ENCODE measurements at regions not wholly inside any gene's neighbourhood (a gene's known extent, or its start where the extent isn't known, plus 50 kb on each side); places are given as distances from the start of the nearest gene placed in this dataset.

DNA sequence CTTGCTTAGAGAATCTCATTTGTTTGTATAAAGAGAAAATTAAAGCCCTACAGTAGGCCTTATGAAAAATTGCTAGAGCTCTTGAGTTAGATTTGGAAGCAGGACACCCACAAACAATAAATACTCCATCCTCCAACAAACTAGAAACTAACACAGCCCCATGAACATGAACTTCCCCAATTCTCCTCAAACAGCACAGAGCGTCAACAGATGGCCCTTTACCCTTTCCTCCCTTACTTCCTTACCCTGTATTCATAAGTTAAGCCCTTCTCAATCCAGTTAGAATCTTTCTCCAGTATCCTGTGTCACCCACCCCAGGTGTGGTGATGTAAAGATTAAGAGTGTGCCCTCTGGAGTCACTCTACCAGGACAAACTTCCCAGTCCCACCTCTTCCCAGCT is 113.7 kb downstream of the UNC5CL start:
- Histone ChIP-seq H3K27ac (ENCODE audit: low read length) (no peak overlapping the region), H3K27me3 (ENCODE audit: control insufficient read depth in 1 of 2, insufficient read depth in 2 of 2, low read length in 2 of 2) (no peaks in the 10 kb centered on the region), H3K36me3 (ENCODE audit: control insufficient read depth in 2 of 2, insufficient read depth in 2 of 2, low read length in 2 of 2) (no peaks in the 10 kb centered on the region), H3K9me3 (ENCODE audit: control insufficient read depth in 2 of 2, low read length in 2 of 2) (no peaks in the 10 kb centered on the region), H3K4me3 (ENCODE audit: low read length in 2 of 2) (no peak overlapping the region), H3K9ac (ENCODE audit: low read length in 2 of 2) (no peak overlapping the region), H3K4me1 (ENCODE audit: control insufficient read depth, insufficient read depth, low read length) (no peaks in the 10 kb centered on the region)

- Histone ChIP-seq H3K27ac (ENCODE audit: low read length) (no peak overlapping the region), H3K27me3 (ENCODE audit: control insufficient read depth in 1 of 2, insufficient read depth in 2 of 2, low read length in 2 of 2) (no peaks in the 10 kb centered on the region), H3K36me3 (ENCODE audit: control insufficient read depth in 2 of 2, insufficient read depth in 2 of 2, low read length in 2 of 2) (no peaks in the 10 kb centered on the region), H3K9ac (ENCODE audit: low read length in 2 of 2) (no peak overlapping the region), H3K9me3 (ENCODE audit: control insufficient read depth in 2 of 2, low read length in 2 of 2) (no peaks in the 10 kb centered on the region), H3K4me1 (ENCODE audit: control insufficient read depth, insufficient read depth, low read length) (no peaks in the 10 kb centered on the region), H3K4me3 (ENCODE audit: low read length in 2 of 2) (no peak overlapping the region)
Measured at GRCh38 chr6:40924839-40925238, 114.2 kb downstream of the UNC5CL start.

- Histone ChIP-seq H3K4me3 (ENCODE audit: low read length in 2 of 2) (no peak overlapping the region), H3K36me3 (ENCODE audit: control insufficient read depth in 2 of 2, insufficient read depth in 2 of 2, low read length in 2 of 2) (no peaks in the 10 kb centered on the region), H3K27me3 (ENCODE audit: control insufficient read depth in 1 of 2, insufficient read depth in 2 of 2, low read length in 2 of 2) (no peaks in the 10 kb centered on the region), H3K4me1 (ENCODE audit: control insufficient read depth, insufficient read depth, low read length) (no peaks in the 10 kb centered on the region), H3K27ac (ENCODE audit: low read length) (no peak overlapping the region), H3K9ac (ENCODE audit: low read length in 2 of 2) (no peak overlapping the region), H3K9me3 (ENCODE audit: control insufficient read depth in 2 of 2, low read length in 2 of 2) (no peaks in the 10 kb centered on the region)
Measured at GRCh38 chr6:40923880-40924279, 115.1 kb downstream of the UNC5CL start.

- Histone ChIP-seq H3K9ac (ENCODE audit: low read length in 2 of 2) (no peak overlapping the region), H3K27ac (ENCODE audit: low read length) (no peak overlapping the region), H3K4me1 (ENCODE audit: control insufficient read depth, insufficient read depth, low read length) (no peaks in the 10 kb centered on the region), H3K4me3 (ENCODE audit: low read length in 2 of 2) (no peak overlapping the region), H3K27me3 (ENCODE audit: control insufficient read depth in 1 of 2, insufficient read depth in 2 of 2, low read length in 2 of 2) (no peaks in the 10 kb centered on the region), H3K36me3 (ENCODE audit: control insufficient read depth in 2 of 2, insufficient read depth in 2 of 2, low read length in 2 of 2) (no peaks in the 10 kb centered on the region), H3K9me3 (ENCODE audit: control insufficient read depth in 2 of 2, low read length in 2 of 2) (no peaks in the 10 kb centered on the region)
Measured at GRCh38 chr6:40923326-40923725, 115.7 kb downstream of the UNC5CL start.

DNA sequence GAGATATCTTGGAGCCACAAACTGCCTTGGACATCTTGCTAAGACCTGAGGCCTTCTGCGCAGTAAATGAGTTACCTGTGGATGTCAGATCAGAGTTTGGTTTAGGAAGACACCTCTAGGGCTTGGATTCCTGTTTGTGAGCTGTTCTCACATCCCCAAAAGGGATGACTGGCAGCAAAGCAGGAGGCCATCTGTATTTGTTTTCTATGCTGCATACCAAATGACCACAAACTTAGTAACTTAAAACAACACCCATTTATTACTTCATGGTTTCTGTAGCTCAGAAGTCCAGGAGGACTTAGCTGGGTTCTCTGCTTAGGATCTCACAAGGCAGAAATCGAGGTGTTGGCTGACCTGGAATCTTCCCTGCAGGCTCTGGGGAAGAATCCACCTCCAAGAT is 116.7 kb downstream of the UNC5CL start:
- no peaks in the 10 kb centered on the region for H3K4me1 ChIP-seq (ENCODE audit: control insufficient read depth, insufficient read depth, low read length)
- H3K27ac ChIP-seq (ENCODE audit: low read length), result no peak overlapping the region
- H3K36me3 ChIP-seq (ENCODE audit: control insufficient read depth in 2 of 2, insufficient read depth in 2 of 2, low read length in 2 of 2), result no peaks in the 10 kb centered on the region
- no peak overlapping the region for H3K4me3 ChIP-seq (ENCODE audit: low read length in 2 of 2)
- no peak overlapping the region for H3K9ac ChIP-seq (ENCODE audit: low read length in 2 of 2)
- H3K27me3 ChIP-seq (ENCODE audit: control insufficient read depth in 1 of 2, insufficient read depth in 2 of 2, low read length in 2 of 2), result no peaks in the 10 kb centered on the region
- H3K9me3 ChIP-seq (ENCODE audit: control insufficient read depth in 2 of 2, low read length in 2 of 2), result no peaks in the 10 kb centered on the region

GRCh38 chr6:40918040-40918651 is 120.9 kb downstream of the UNC5CL start:
- H3K9ac ChIP-seq (ENCODE audit: low read length in 2 of 2), result no peak overlapping the region
- no peaks in the 10 kb centered on the region for H3K36me3 ChIP-seq (ENCODE audit: control insufficient read depth in 2 of 2, insufficient read depth in 2 of 2, low read length in 2 of 2)
- H3K4me3 ChIP-seq (ENCODE audit: low read length in 2 of 2), result no peak overlapping the region
- H3K27me3 ChIP-seq (ENCODE audit: control insufficient read depth in 1 of 2, insufficient read depth in 2 of 2, low read length in 2 of 2), result no peaks in the 10 kb centered on the region
- H3K4me1 ChIP-seq (ENCODE audit: control insufficient read depth, insufficient read depth, low read length), result no peaks in the 10 kb centered on the region
- no peaks in the 10 kb centered on the region for H3K9me3 ChIP-seq (ENCODE audit: control insufficient read depth in 2 of 2, low read length in 2 of 2)
- no peak overlapping the region for H3K27ac ChIP-seq (ENCODE audit: low read length)

GRCh38 chr6:40917603-40918002 is 121.4 kb downstream of the UNC5CL start:
- Histone ChIP-seq H3K9me3 (ENCODE audit: control insufficient read depth in 2 of 2, low read length in 2 of 2) (no peaks in the 10 kb centered on the region), H3K4me3 (ENCODE audit: low read length in 2 of 2) (no peak overlapping the region), H3K27ac (ENCODE audit: low read length) (no peak overlapping the region), H3K9ac (ENCODE audit: low read length in 2 of 2) (no peak overlapping the region), H3K4me1 (ENCODE audit: control insufficient read depth, insufficient read depth, low read length) (no peaks in the 10 kb centered on the region), H3K36me3 (ENCODE audit: control insufficient read depth in 2 of 2, insufficient read depth in 2 of 2, low read length in 2 of 2) (no peaks in the 10 kb centered on the region), H3K27me3 (ENCODE audit: control insufficient read depth in 1 of 2, insufficient read depth in 2 of 2, low read length in 2 of 2) (no peaks in the 10 kb centered on the region)

DNA sequence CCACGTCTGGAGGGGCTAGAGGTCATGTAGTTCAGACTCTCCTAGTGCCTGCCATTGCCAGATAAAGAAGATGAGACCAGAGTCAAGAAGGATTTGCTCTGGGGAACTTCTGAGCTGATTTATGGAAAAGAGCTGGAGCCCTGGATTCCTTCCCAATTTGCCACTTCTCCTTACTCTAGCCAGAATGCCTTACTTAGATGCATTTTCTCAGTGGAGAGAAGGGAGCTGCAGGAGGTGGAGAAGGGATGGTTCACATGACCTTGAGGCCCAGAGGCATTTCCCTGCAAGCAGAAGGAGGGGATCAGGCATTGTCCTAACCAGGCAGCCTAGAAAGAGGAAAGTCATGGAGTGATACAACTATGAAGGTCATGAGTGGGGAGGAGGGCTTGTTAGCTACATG is 122.2 kb downstream of the UNC5CL start:
- no peak overlapping the region for H3K27ac ChIP-seq (ENCODE audit: low read length)
- H3K4me3 ChIP-seq (ENCODE audit: low read length in 2 of 2), result no peak overlapping the region
- H3K9ac ChIP-seq (ENCODE audit: low read length in 2 of 2), result no peak overlapping the region
- no peaks in the 10 kb centered on the region for H3K9me3 ChIP-seq (ENCODE audit: control insufficient read depth in 2 of 2, low read length in 2 of 2)
- H3K4me1 ChIP-seq (ENCODE audit: control insufficient read depth, insufficient read depth, low read length), result no peaks in the 10 kb centered on the region
- H3K36me3 ChIP-seq (ENCODE audit: control insufficient read depth in 2 of 2, insufficient read depth in 2 of 2, low read length in 2 of 2), result no peaks in the 10 kb centered on the region
- H3K27me3 ChIP-seq (ENCODE audit: control insufficient read depth in 1 of 2, insufficient read depth in 2 of 2, low read length in 2 of 2), result no peaks in the 10 kb centered on the region

- no peaks in the 10 kb centered on the region for H3K4me1 ChIP-seq (ENCODE audit: control insufficient read depth, insufficient read depth, low read length)
- no peaks in the 10 kb centered on the region for H3K27me3 ChIP-seq (ENCODE audit: control insufficient read depth in 1 of 2, insufficient read depth in 2 of 2, low read length in 2 of 2)
- no peak overlapping the region for H3K27ac ChIP-seq (ENCODE audit: low read length)
- H3K9ac ChIP-seq (ENCODE audit: low read length in 2 of 2), result no peak overlapping the region
- H3K36me3 ChIP-seq (ENCODE audit: control insufficient read depth in 2 of 2, insufficient read depth in 2 of 2, low read length in 2 of 2), result no peaks in the 10 kb centered on the region
- no peak overlapping the region for H3K4me3 ChIP-seq (ENCODE audit: low read length in 2 of 2)
- H3K9me3 ChIP-seq (ENCODE audit: control insufficient read depth in 2 of 2, low read length in 2 of 2), result no peaks in the 10 kb centered on the region
Measured at GRCh38 chr6:40915165-40915564, 123.9 kb downstream of the UNC5CL start.

GRCh38 chr6:40914005-40914404 is 125.0 kb downstream of the UNC5CL start:
- no peaks in the 10 kb centered on the region for H3K4me1 ChIP-seq (ENCODE audit: control insufficient read depth, insufficient read depth, low read length)
- H3K4me3 ChIP-seq (ENCODE audit: low read length in 2 of 2), result no peak overlapping the region
- H3K36me3 ChIP-seq (ENCODE audit: control insufficient read depth in 2 of 2, insufficient read depth in 2 of 2, low read length in 2 of 2), result no peaks in the 10 kb centered on the region
- H3K9me3 ChIP-seq (ENCODE audit: control insufficient read depth in 2 of 2, low read length in 2 of 2), result no peaks in the 10 kb centered on the region
- no peaks in the 10 kb centered on the region for H3K27me3 ChIP-seq (ENCODE audit: control insufficient read depth in 1 of 2, insufficient read depth in 2 of 2, low read length in 2 of 2)
- H3K9ac ChIP-seq (ENCODE audit: low read length in 2 of 2), result no peak overlapping the region
- no peak overlapping the region for H3K27ac ChIP-seq (ENCODE audit: low read length)

DNA sequence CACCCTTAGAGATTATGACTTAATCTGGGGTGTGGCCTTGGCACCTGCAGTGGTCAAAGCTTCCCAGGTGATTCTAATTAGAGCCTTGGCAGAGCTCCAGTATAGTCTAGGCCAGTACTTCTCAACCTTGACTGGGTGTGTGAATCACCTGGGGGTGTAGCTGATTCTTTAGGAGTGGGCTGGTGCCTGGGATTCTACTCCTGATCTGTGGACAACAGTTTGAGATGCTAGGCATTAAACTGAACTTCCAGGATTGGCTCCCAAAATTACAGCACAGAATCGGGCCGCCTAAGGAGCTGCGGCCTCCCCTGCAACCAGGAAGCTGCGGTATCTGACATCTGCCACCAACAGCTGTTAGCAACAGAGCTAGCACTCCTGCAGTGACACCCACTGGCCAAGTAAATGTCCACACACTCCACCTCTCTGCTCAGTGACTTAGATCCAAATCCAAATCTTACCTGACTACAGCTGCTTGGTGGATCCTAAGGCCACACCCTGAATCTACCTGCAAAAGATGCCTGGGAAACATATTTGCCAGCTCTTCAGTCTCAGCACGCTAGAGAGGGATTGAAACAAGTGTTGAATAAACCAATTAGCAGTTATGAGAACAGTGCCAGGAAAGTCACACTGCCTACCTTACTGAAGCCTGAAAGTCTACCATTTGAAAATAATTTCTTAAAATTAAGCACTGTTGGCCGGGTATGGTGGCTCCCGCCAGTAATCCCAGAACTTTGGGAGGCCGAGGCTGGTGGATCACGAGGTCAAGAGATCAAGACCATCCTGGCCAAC is 126.7 kb downstream of the UNC5CL start:
- H3K9ac ChIP-seq (ENCODE audit: low read length in 2 of 2), result no peak overlapping the region
- no peaks in the 10 kb centered on the region for H3K9me3 ChIP-seq (ENCODE audit: control insufficient read depth in 2 of 2, low read length in 2 of 2)
- H3K4me3 ChIP-seq (ENCODE audit: low read length in 2 of 2), result no peak overlapping the region
- peaks cover 3% of the 10 kb centered on the region for H3K4me1 ChIP-seq (ENCODE audit: control insufficient read depth, insufficient read depth, low read length)
- H3K27ac ChIP-seq (ENCODE audit: low read length), result no peak overlapping the region
- no peaks in the 10 kb centered on the region for H3K36me3 ChIP-seq (ENCODE audit: control insufficient read depth in 2 of 2, insufficient read depth in 2 of 2, low read length in 2 of 2)
- no peaks in the 10 kb centered on the region for H3K27me3 ChIP-seq (ENCODE audit: control insufficient read depth in 1 of 2, insufficient read depth in 2 of 2, low read length in 2 of 2)

All from stomach smooth muscle (tissue), 2 donors.